Islet precursor cell (in vitro differentiated cells): ENCODE measurements at regions not wholly inside any gene's neighbourhood (a gene's known extent, or its start where the extent isn't known, plus 50 kb on each side); places are given as distances from the start of the nearest gene placed in this dataset.

ENCODE experiments used
- DNase-seq: peaks from one replicate; pipeline ENCODE4 v3.0.0-alpha.2; 2018

DNA sequence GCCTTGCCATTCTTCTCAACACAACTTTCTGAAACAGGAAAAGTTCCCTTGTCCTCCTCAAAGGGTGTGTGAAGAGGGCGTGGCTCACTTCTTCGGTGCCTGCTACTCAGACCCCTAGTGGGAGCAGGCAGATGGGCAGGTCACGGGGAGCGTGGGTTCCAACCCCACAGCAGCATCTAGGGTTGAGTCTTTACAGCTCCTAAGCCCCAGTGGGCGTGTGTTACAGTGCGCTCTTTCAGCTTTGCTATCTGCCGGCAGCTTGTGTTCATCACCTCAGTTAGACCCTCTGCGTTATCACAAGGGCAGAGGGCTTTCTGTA is 57.5 kb upstream of the KLF3 start:
- no peak for DNase-seq

DNA sequence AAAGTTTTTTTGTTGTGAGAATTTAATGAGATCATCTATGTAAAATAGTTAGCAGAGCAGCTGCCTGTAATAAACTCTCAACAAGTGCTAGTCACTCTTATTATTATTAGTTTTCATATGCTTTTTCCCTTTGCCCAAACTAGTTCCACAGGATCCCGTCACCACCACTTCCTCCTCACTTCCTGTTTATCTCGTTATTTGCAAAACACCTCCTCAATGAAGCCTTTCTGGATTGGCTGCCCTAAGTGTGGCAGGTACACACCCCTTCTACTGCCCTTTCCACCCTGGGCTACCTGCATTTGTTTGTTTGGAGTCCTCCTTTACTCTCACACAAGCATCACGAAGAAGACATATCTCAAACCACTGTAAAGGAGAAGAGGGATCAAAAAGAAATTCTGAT is 54.4 kb upstream of the KLF3 start:
- DNase-seq, result no peak

DNA sequence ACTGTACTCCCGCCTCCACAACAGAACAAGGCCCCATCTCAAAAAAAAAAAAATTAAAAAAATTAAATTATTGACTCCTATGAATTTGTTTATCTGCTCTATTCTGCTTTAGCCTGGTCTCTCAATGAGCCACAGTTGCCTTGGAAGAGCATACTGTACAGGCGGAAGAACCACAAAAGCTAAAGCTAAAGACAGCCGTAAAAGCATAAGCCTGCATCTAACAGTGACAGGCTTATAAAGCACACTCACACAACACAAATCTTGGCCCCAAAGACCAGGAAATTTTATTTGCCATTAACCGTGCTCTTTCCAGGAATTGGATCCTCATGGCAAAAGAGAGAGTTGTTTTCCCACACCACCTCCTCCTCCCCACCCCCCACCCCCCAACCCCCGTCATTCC is 53.5 kb upstream of the KLF3 start:
- no peak for DNase-seq

DNA sequence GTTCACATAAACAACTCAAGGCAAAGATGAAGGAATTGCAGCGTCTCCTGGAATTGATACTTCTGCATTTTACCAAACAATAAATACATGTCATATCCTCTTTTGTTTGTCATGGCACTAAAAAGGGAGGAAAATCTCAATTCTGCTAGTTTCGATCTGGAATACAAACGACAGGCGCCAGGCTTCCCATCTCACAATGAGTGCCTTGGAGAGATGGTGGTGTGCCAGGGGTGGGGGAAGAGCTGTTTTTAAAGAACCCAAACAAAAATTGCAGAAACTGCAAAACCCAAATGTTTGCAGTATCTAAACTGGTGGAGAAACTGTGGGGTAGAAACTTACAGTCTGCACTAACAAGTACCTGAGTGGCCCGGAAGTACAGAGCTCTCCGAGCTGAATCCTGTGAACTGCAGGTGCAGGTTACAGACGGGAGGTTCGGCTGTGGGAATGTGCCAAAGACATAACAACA is 53.0 kb upstream of the KLF3 start:
- no peak for DNase-seq

DNA sequence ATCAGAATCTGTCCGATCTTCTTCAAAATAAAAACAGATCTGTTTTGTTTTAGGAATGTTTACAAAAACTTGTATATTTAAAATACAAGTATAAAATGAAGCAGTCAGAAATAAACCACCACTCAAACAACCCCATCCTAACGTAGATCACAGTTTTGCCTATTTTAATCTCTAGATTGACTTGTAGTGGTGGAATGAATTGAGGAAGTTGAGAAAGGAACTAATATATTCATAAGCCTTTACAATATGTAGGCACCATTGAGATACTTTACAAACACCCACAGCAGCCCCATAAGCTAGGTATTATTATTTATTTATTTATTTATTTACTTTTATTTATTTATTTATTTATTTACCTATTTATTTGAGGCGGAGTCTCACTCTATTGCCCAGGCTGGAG is 52.3 kb upstream of the KLF3 start:
- no peak for DNase-seq

DNA sequence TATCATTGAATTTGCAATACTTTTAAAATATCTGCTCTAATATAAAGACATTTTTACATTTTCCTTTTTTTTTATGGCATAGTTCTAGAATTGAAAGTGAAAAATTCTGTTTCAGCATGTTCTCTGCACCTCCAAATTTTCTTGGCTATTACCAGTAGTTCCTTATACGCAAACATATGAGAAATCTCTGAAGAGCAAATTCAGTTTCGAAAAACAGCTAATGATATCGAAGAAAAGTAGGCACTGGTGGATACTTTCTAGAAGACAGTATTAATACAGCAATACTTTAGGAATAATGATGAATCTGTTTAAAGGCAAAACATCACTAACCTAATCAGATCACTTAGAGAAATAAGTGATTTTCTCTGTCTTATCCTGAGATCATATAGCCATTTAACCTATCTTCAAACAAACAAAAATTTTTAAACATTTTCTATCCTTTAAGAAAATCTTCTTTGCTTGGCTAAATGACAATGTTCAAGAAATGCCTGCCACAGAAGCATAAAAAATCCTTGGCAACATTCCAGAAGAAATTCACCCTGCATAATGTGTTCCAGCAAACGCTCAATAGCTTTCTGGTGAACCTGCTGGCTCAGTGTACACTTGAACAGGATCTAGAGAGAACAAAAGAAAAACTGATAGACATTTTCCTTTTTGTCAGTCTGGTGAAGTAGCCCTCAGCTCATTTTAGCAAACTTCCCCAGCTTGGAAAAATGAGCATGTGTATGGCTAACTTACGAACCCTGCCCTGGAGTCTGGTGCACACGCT is 51.2 kb upstream of the KLF3 start:
- no peak for DNase-seq
